ENCODE measurements at regions not wholly inside any gene's neighbourhood (a gene's known extent, or its start where the extent isn't known, plus 50 kb on each side); places are given as distances from the start of the nearest gene placed in this dataset.

DNA sequence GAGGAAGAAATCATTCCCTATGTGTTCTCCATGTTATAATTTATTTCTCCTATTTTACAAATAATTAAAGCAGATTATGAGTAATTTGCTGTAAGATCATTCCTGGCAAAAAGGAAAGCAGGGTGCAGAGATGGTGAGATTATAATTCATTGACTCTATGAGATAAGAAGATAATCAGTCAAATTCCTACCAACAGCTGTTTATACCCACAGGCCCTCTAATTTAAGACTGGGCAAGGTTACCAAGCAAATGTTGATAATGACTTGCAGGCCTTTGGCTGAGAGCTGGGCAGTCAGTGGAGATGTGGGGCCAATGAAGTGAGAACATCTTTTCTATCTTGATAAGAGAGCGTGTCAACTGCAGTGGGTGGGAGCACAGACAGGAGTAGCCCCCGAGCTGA is 222.7 kb downstream of the ICE1 start:
- TF ChIP-seq, protein P1, sequence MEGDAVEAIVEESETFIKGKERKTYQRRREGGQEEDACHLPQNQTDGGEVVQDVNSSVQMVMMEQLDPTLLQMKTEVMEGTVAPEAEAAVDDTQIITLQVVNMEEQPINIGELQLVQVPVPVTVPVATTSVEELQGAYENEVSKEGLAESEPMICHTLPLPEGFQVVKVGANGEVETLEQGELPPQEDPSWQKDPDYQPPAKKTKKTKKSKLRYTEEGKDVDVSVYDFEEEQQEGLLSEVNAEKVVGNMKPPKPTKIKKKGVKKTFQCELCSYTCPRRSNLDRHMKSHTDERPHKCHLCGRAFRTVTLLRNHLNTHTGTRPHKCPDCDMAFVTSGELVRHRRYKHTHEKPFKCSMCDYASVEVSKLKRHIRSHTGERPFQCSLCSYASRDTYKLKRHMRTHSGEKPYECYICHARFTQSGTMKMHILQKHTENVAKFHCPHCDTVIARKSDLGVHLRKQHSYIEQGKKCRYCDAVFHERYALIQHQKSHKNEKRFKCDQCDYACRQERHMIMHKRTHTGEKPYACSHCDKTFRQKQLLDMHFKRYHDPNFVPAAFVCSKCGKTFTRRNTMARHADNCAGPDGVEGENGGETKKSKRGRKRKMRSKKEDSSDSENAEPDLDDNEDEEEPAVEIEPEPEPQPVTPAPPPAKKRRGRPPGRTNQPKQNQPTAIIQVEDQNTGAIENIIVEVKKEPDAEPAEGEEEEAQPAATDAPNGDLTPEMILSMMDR (IDR thresholded peaks at IDR 0.05; ENCODE audit: extremely low read depth in 1 of 2, insufficient read depth in 1 of 2, low read depth in 1 of 2, low read length in 2 of 2): no peak
- TF ChIP-seq MAX (IDR thresholded peaks at IDR 0.05; ENCODE audit: insufficient read depth, insufficient read length): no peak
- no peak for TF ChIP-seq POLR2A (IDR thresholded peaks at IDR 0.05; ENCODE audit: low read depth, low read length)
- no peak for TF ChIP-seq GATA2 (IDR thresholded peaks at IDR 0.05; ENCODE audit: insufficient read depth, insufficient read length, low read depth, low read length)
- TF ChIP-seq POLR2AphosphoS5 (IDR thresholded peaks at IDR 0.05; ENCODE audit: insufficient read depth, low read depth, low read length): no peak
- TF ChIP-seq JUN (IDR thresholded peaks at IDR 0.05; ENCODE audit: borderline replicate concordance, insufficient read depth, insufficient read length, low read depth): no peak
- no peak for TF ChIP-seq EZH2 (IDR thresholded peaks at IDR 0.05; ENCODE audit: borderline replicate concordance, low read depth, low read length, severe bottlenecking)
- TF ChIP-seq FOS (IDR thresholded peaks at IDR 0.05; ENCODE audit: borderline replicate concordance, insufficient read depth, low read length): no peak
- no peak for TF ChIP-seq MYC (IDR thresholded peaks at IDR 0.05; ENCODE audit: low read depth, low read length)
